ENCODE measurements at regions not wholly inside any gene's neighbourhood (a gene's known extent, or its start where the extent isn't known, plus 50 kb on each side); places are given as distances from the start of the nearest gene placed in this dataset.

DNA sequence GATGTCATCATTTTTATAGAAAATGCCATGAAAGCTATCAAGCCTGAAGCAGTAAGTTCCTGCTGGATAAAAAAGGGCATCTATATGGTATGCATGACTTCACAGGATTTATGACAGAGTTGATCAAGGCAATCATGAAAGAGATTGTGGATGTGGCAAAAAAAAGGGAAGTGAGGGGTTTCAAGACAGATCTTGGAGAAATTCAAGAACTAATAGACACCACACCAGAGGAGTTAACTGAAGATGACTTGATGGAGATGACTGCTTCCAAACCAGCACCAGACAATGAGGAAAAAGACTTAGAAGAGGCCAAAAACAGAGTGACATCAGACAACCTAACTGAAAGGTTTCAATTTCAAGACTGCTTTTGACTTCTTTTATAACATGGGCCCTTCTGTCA, 691.1 kb upstream of the SLC10A2 start:
- TF ChIP-seq, protein P1, sequence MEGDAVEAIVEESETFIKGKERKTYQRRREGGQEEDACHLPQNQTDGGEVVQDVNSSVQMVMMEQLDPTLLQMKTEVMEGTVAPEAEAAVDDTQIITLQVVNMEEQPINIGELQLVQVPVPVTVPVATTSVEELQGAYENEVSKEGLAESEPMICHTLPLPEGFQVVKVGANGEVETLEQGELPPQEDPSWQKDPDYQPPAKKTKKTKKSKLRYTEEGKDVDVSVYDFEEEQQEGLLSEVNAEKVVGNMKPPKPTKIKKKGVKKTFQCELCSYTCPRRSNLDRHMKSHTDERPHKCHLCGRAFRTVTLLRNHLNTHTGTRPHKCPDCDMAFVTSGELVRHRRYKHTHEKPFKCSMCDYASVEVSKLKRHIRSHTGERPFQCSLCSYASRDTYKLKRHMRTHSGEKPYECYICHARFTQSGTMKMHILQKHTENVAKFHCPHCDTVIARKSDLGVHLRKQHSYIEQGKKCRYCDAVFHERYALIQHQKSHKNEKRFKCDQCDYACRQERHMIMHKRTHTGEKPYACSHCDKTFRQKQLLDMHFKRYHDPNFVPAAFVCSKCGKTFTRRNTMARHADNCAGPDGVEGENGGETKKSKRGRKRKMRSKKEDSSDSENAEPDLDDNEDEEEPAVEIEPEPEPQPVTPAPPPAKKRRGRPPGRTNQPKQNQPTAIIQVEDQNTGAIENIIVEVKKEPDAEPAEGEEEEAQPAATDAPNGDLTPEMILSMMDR (IDR thresholded peaks at IDR 0.05), result no peak
- no peak for TF ChIP-seq POLR2A (IDR thresholded peaks at IDR 0.05)
